NCI-H226 (cell line): ENCODE measurements at regions not wholly inside any gene's neighbourhood (a gene's known extent, or its start where the extent isn't known, plus 50 kb on each side); places are given as distances from the start of the nearest gene placed in this dataset.
A peak's percentile ranks its signal among the peaks of the same experiment; 100 is the strongest.

Experiments
- DNase-seq: peaks from one replicate; pipeline ENCODE4 v3.0.0-alpha.2; 2015

DNA sequence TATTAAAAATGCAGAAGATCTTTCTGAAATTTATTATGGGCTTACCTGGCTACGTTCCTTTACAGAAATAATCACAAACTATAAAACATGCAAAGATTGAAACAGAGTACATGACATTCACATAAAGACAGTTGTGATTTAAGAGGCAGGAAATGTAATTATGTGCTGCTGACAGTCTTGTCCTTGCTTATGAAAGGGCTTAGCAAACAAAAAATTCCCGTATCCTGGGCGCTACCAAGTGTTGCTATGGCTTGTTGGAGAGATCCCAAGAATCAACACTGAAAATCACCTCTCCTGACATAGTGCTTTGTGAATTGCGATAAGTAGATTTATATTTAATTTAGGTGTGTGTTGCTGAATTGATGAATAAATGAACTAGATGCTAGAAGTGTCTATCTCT, 352.5 kb upstream of the C9orf72 start:
- no peak for DNase-seq

DNA sequence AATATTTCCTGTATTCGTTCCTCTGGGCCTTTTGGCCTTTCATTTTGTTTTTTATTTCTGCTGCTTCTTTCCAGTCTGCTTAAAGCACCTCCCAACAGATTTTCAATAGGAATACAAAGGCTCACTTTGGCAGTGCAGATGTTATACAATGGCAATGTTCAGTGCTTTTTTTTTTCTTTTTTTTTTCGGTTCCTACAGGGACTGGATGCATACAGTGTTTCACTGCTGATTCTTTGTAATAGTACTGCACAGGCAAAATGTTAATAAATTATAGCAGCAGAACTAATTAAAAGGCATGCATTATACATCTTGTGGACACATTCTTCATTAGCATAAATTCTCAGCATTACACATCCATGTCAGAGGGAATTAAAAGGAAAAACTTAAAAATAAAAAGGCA, 356.6 kb upstream of the C9orf72 start:
- DNase-seq, result no peak

DNA sequence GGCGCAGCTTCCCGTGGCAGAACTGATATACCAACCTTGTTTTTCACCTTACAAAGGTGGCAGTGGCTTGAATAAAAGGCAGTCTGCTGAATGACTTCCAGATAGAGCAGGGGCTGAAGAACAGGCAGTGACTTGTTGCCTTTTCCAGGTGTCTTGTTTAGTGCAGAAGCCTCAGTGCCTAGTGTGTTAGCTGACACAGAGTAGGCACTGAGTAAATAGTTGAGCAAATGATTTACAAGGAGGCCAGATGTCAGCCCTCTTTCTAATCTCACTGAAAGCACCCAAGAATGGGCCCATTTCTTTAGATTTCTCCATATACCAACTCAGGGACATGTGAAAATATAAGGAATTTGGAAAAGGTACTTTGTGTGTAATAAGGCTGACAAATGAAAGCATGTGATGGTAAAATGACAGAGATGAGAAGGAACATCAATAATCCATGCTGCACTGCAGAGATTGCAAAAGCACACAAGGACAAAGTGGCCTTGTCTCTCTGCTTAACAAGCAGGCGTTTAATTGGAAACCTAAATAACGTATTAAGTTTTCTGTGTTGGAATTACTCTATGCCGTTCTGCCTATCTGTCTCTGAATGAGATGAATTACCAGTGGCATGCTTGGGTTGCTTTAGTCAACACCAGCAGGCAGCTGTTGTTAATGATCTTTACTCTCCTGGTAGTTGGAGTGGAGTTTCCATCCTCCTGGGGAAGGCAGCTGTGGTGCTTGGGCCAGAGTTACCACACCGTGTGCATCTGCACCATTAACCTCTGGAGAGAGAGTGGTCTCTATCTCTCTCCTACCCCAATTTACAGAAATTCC, 360.1 kb upstream of the C9orf72 start:
- no peak for DNase-seq

DNA sequence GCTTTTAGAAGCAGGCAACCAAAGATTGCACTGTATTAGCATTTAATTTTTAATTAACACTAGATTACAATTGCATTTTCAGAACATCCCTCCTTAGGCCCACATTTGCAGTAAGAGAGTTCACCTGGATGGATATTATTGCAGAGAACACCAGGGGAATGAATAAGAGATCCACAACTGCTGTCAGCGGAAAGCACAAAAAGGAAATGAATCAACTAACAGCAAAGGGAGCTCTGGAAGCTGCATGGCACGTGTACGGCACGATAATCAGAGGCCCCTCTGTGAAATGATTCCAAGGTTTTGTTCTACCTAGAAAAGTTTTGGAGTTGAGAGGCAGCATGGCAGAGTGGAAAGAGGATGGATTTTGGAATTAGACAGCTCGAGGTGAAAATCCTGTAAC, 361.2 kb upstream of the C9orf72 start:
- DNase-seq, result no peak

DNA sequence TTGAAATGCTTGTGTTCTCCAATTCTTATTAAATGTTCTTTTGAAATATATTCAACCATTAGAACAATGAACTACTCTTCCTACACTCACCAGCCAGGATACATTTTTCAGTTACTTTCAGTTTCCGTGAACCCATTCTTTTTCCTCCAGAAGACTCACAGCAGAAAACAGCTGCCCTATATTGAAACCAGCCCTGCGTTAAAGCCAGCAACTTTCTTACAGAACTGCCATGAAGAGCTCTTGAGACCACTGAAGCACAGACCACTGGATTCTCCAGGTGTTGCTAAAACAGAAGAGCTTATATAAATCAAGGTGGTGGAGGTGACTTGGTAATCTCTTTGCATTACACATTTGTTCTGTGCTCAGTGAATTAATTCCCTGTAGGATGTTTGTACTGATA, 365.9 kb upstream of the C9orf72 start:
- no peak for DNase-seq

DNA sequence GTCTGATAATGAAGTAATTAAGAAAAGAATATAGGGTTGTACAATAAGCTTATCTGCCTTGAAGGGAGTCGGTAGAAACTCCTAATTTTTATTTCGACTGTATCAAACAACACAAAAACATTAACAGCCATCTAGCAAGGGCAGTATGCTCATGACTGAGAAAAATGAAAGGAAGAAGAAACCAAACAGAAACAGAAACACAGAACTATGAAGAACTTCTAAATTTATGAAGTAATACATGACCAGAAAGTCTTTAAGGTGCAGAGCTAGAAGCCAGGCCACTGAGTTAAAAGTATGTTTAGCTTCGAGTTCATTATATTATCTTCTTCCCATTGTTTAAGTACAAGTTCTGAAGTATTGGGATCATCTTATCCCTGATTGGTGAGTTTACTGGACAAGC, 367.3 kb upstream of the C9orf72 start:
- DNase-seq, result no peak

DNA sequence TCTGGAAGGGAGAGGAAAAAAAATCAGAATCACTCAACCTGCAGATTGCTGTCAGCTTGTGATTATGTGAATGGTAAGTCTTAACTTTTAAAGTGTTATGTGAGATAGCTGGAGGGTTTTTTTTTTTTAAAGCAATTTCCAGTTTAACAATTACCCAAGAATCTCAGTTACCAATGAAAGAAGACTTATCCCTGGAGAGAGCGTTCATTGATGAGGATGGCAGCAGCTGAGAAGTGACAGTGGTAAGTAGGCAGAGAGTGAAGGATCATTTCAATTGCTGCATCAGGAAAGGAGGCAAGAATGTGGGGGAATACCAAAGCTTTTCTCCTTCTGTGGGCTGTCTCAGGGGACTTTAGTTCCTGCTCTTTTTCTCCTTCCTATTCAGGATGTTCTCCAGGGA, 370.2 kb upstream of the C9orf72 start:
- DNase-seq, result no peak

DNA sequence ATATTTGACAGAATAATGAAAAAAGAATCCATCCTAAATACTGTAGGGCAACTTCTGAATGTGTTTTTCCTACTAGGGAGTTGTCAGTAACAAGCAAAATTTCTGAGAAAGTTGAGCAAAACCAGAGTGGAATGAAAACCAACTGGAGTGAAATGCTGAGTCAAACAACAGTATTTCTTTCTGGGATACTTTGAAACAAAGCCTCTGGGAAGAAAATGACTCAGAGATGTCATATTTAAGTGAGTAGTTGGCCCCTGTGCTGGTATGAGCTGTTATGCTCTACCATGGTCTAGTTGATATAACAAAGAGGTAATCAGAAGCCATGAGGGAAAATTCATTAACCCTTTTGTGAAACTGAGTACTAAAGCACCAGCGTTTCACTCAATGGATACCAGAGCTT, 372.1 kb upstream of the C9orf72 start:
- DNase-seq, result peak; percentile 23

DNA sequence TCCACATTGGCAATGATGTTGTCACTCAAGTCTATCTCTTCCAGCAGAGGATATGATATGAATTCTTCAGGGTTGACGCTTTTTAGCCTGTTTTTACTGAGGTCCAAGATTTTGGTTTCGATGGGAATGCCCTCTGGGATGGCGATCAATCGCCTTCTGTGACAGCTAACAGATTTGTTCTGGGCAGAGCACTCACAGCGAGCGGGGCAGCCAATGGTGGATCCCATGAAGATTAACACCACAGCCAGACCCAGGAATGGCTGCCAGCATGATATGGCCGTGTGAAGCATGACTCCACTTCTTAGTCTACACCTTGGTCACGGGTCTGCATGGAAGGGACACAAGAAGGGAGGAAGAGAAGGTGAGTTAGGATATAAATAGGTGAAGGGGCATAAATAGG, 377.1 kb upstream of the C9orf72 start:
- no peak for DNase-seq

DNA sequence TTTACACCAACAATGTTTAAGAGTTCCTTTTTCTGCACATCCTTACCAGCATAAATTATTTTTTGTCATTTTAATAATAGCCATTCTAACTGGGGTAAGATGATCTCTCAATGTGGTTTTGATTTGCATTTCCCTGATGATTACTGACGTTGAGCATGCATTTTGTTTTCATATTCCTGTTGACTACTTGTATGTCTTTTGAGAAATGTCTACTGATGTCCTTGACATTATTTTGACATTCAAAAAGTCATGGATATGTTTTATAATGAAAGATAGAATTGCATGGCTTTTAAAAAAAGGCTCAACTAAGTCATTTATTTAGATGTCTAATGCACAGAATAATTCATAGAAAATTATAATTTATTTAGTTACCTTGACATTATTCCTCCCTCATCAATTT, 381.6 kb upstream of the C9orf72 start:
- no peak for DNase-seq

DNA sequence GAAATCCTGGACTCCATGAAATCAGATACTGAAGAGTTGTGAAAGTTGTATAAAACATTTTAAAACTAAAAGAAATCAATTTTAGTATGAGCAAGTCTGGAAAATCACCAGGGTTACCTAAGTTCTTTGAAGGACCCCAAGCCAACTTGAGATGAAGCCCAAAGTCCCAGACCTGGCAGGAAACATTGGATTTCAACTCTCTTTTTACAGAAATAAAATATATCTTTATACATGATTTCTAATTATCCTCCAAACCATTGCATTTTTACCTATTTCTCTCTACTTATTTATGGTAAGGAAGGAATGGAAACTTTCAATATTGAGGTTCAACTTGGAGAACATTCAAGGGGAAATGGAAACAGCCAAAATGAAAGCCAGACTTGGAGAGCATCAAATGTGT, 390.6 kb upstream of the C9orf72 start:
- no peak for DNase-seq

DNA sequence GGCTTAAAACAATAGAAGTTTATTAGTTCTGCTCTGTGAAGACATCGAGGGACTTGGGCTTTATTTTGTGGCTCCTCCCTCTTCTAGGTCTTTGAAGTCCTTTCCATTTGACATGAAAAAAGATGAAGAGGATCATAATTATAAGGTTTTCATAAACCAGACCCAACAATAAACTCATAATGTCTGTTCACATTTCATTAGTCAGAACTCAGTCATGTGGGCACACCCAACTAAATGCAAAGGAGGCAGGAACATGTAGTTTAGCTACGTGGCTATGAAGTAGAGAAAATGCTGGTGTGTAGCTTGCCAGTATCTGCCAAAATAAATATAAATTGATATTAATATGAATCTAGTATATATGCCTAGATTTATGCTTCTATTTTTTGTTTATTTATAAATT, 393.9 kb upstream of the C9orf72 start:
- DNase-seq, result no peak

DNA sequence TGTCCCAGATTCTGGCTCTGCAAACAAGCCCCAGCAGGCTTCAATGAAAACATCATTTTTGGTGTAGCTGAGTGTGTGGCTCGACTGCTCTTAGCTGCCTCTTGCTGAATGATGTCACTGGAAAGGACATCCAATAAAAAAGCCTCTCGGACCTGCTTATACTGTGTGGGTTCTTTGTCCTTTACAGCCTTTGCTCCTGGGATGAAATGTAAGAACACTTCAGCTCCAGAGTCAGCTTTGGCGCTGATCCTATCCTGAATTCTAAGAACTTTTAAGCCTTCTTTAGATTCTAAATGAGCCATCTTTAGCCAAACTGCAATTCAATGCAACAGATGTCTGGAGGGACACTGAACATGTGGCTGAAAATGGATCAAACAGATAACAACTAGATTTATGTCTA, 404.6 kb upstream of the C9orf72 start:
- DNase-seq, result no peak

DNA sequence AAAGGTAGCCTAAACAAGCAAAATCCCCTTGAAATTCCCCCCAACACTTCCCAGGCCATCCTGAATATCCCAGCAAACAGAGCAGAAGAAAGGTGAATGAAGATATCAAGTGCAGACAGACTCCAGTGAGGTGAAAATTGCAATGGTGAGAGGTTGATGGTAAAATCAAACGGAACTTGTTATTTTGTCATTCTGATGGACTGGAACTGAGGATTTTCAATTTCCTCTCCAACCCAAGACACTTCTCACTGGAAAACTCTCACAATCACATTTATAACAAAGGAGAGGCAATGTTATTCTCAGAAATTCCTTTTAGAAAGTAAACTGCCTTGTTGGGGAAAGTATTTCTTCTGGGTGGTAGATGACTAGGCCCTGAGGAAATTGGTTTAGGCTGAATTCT, 412.4 kb upstream of the C9orf72 start:
- DNase-seq, result no peak

DNA sequence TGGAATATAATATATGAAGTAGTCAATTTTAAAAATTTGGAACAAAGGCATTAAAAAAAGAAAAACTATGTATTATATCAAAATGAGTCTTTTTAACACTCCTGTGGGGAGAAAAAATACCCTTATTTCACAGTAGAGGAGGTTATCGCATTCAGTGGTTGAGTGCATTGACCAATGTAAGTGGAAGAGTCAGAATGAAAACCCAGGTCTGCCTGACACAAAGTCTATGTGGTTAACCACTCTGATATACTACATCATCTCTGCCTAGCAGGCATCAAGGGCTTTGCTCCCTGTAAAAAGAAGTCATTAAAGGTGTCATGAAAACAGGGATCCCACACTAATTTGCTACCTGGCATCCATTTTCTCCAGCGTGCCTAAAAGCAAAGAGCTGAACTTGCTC, 417.2 kb upstream of the C9orf72 start:
- DNase-seq, result no peak

DNA sequence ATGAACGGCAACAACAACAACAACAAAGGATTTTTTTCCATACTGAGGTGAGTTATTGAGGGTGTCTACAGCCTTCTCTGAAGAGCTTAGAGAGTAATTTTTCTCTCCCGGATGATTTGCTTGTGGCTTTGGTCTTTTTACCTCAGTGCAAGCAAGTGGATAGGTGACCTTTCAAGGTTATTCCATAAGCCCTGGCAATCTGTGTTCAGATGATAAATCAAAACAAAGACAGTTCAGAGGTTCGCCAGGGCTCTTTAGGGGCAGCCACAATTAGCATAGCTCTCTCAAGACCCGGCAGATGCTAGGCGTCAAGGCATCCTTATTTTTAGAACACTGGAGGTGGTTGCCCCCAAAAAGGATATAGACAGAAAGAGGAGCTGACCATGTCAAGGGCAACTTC, 417.9 kb upstream of the C9orf72 start:
- DNase-seq, result no peak

DNA sequence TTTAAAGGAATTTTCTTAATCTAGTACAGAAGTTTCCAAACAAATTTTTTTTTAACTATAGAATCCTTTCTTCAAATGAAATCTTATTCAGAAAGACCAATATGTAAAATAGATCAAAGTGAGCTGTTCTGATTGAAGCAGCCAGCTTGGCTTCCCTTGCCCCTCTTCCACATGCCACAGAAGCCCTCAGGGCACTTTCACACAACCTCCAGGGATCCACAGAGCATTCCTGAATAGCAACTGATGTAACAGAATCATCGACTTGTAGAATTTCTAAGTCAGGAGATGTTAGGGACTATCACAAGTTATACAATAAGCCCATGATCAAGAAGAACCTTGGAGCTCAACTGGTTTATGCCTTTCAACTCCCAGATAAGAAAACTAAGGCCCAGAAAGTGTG, 427.8 kb upstream of the C9orf72 start:
- no peak for DNase-seq

DNA sequence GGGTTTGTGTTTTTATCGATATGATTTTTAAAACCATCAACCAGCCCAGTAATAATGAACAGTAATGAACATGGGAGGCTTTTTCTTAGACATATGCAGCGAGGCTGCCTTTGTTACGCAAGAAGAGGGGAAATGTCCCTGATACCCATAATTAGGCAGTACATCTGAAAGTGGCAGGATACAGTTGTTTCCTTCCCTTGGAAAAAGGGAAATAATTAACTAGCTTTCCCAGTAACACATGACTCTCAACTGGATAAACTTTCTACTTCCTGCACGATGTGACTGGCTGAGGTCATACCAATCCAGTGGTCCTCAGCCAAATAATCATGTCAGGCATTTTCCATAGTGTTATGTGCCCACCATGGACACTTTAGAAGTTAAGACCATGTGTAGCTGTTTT, 431.6 kb upstream of the C9orf72 start:
- DNase-seq, result no peak

DNA sequence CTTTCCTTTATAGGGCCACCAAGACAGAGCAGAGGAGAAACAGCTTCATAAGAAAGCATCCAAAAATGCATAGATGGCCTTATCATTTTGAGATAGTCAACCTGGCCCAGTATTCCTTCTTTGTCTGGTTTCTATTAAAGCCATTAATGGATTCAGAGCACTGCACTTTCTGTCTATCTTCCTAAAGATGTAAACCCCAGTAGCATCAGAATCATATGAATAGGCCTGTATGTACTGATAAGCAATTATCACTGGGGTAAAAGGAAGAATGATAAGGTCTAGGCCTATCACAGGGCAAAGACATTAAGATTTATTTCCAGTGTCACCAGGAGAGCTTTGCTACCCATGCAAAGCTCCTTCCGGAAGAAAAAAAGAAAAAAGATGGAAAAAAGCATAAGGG, 432.5 kb upstream of the C9orf72 start:
- no peak for DNase-seq

DNA sequence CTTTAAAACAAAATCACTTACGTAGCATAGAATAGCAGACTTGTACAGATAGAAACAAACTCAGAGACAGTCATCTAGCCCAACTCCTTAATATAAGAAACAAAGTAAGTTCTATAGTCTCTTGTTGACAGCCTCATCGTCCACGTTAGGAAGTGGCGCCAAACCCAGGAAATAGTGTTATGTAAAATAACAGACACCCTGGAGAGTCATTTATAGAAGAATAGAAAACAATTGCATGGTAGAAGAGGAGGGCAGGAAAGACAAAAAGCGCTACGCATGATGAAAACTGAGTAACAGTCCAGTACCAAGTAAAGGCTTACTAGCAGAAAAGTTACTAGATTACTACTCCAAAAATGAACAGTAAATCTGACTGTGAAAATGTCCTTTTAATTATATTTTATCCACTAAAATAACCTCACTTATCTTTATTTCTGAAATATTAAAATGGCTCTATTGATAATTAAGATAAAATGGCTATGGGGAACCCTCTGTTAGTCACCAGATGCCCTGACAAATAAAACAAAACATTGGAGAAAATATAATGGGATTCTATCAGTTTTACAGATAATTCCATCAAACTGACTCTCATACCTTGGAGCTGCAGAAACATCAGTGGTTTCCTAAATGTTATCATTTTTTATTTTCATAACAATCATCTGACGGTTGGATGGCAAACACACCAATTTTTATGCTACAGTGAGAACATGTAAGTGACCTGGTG, 434.0 kb upstream of the C9orf72 start:
- DNase-seq, result no peak

DNA sequence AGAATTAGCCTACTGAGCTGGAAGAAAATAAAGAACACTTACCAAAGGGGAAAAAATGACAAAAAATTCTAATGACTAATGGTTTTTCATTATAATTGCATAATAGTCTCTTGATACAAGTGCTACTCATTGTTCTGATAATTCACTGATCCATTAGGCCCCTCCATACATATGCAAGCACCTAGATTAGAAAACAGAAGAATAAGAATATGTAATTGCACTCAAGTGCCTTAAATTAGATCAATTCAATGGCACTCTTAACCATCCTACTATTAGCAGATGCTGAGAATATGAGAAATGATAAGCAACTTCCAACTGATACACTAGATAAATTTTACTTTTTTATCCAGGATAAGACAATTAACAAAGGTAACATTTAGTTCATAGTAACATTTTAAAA, 440.9 kb upstream of the C9orf72 start:
- DNase-seq, result no peak

DNA sequence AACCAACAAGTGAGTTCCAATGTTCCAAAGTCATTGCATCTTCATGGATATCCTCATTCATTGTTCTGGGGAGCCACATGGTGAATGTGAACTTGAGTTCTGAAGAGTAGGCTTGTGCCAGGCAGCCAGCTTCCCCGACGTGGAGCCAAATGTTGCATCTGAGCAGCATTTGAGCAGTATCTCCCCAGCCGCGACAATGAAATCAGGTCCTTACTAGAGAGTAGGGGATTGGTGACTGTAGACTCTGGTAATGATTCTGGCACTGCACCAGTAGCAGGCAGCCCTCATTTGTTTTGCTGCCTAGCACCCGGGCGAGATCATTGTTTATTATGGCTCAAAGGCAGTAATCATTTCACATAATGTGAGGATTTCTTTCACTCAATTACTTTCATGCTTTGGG, 451.4 kb upstream of the C9orf72 start:
- DNase-seq, result no peak

DNA sequence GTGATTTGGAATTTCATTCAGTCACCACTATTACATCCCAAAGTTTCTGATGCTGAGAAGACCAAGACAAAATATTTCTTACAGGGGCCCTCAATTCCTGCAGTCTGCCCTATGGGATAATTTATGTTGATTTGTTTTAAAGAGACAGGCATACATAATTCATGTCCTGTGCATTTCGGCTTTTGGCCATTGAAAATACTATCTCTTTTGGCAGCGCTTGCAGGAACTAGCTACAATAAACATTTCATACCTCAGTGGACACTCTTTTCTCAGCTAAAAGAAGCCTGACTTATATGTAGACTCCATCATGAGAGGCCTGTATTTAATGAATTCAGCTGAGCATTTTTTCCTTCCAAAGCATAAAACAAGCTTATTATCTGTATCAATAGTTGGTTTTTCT, 451.9 kb upstream of the C9orf72 start:
- DNase-seq, result no peak

DNA sequence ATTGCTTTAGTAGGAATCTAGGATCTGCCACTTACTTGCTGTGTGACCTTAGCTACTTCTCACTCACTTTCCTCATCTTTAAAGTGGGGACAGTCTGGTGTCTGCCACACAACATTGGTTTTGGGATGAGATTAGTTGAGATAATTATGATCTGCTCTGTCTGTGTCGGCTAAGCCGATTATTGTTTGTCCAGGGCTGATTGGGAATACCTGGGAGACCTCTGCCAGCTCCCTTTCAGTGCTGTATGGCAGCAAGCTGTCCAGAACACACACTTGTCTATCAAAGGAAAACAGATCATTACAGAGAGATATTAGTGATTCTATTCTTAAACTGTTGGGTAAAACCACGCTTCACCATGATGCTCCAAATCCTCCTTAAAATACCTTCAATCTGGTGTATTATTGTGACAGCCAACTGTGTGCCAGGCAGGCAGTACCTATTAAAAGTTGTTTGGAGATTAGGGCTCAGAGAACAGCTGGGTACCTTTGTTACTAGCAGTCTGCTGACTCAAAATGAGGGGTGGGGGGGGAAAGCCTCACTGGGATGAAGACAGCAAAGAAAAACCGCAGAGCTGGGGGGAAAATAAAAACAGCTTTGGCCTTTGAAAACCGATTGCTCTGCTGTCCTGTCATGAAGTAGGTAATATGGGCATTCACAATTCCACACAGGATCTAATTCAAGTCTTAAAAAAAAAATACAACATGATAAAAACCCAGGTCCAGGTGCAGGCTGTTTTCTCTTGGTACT, 458.4 kb upstream of the C9orf72 start:
- DNase-seq, result no peak
